ENCODE measurements at regions not wholly inside any gene's neighbourhood (a gene's known extent, or its start where the extent isn't known, plus 50 kb on each side); places are given as distances from the start of the nearest gene placed in this dataset.

GRCh38 chr5:167653645-167654106 is 637.8 kb upstream of the WWC1 start:
- Histone ChIP-seq H3K27me3 (ENCODE audit: control insufficient read depth in 2 of 2, insufficient read depth in 2 of 2, low read length in 2 of 2) (no peaks in the 10 kb centered on the region), H2AFZ (ENCODE audit: low read depth, low read length) (no peak overlapping the region), H3K9me1 (replicated peaks; ENCODE audit: control insufficient read depth, extremely low read depth, insufficient read depth, low read length) (no peaks in the 10 kb centered on the region), H3K36me3 (ENCODE audit: control insufficient read depth in 2 of 2, extremely low read depth in 1 of 2, insufficient read depth in 2 of 2, low read length in 2 of 2) (no peaks in the 10 kb centered on the region), H3K4me2 (ENCODE audit: insufficient read depth, low read length) (no peak overlapping the region), H3K27ac (ENCODE audit: insufficient read depth, low read depth, low read length) (no peak overlapping the region), H4K20me1 (replicated peaks; ENCODE audit: control insufficient read depth, extremely low read depth, insufficient read depth, low read length) (no peaks in the 10 kb centered on the region), H3K4me3 (replicated peaks in 1 of 3; ENCODE audit: insufficient read depth in 1 of 3, low read depth in 1 of 3, low read length in 3 of 3) (no peak overlapping the region), H3K79me2 (ENCODE audit: control insufficient read depth, insufficient read depth, low read length) (no peaks in the 10 kb centered on the region), H3K9ac (replicated peaks; ENCODE audit: extremely low read depth, insufficient read depth, low read length) (no peak overlapping the region), H3K4me1 (ENCODE audit: control insufficient read depth, extremely low read depth, insufficient read depth, low read length) (no peaks in the 10 kb centered on the region), H3K9me3 (replicated peaks; ENCODE audit: control insufficient read depth, insufficient read depth, low read length) (no peaks in the 10 kb centered on the region)
- DNase-seq (ENCODE audit: low read depth, low spot score) (no peak), FAIRE-seq (no peak)
- dilution Hi-C loops (cut with MboI; ENCODE audit: extremely low pct_ligation_motif_present, low sequenced_read_pairs): no loop called here
- POLR2A ChIA-PET: no interaction called here
- no peak for TF ChIP-seq EZH2 (IDR thresholded peaks at IDR 0.05; ENCODE audit: borderline replicate concordance, low read depth, low read length, severe bottlenecking)
- TF ChIP-seq JUN (IDR thresholded peaks at IDR 0.05; ENCODE audit: borderline replicate concordance, insufficient read depth, insufficient read length, low read depth): no peak
- TF ChIP-seq, protein P1, sequence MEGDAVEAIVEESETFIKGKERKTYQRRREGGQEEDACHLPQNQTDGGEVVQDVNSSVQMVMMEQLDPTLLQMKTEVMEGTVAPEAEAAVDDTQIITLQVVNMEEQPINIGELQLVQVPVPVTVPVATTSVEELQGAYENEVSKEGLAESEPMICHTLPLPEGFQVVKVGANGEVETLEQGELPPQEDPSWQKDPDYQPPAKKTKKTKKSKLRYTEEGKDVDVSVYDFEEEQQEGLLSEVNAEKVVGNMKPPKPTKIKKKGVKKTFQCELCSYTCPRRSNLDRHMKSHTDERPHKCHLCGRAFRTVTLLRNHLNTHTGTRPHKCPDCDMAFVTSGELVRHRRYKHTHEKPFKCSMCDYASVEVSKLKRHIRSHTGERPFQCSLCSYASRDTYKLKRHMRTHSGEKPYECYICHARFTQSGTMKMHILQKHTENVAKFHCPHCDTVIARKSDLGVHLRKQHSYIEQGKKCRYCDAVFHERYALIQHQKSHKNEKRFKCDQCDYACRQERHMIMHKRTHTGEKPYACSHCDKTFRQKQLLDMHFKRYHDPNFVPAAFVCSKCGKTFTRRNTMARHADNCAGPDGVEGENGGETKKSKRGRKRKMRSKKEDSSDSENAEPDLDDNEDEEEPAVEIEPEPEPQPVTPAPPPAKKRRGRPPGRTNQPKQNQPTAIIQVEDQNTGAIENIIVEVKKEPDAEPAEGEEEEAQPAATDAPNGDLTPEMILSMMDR (IDR thresholded peaks at IDR 0.05; ENCODE audit: extremely low read depth in 1 of 2, insufficient read depth in 1 of 2, low read depth in 1 of 2, low read length in 2 of 2): no peak
- no peak for TF ChIP-seq MYC (IDR thresholded peaks at IDR 0.05; ENCODE audit: low read depth, low read length)
- TF ChIP-seq GATA2 (IDR thresholded peaks at IDR 0.05; ENCODE audit: insufficient read depth, insufficient read length, low read depth, low read length): no peak
- TF ChIP-seq, protein P2, sequence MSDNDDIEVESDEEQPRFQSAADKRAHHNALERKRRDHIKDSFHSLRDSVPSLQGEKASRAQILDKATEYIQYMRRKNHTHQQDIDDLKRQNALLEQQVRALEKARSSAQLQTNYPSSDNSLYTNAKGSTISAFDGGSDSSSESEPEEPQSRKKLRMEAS (IDR thresholded peaks at IDR 0.05; ENCODE audit: insufficient read depth, insufficient read length): no peak
- no TSS peak for BruUV-seq (replicated peaks)
- intact Hi-C loops (cut with micrococcal nuclease): no loop called here
- CTCF ChIA-PET: no interaction called here

DNA sequence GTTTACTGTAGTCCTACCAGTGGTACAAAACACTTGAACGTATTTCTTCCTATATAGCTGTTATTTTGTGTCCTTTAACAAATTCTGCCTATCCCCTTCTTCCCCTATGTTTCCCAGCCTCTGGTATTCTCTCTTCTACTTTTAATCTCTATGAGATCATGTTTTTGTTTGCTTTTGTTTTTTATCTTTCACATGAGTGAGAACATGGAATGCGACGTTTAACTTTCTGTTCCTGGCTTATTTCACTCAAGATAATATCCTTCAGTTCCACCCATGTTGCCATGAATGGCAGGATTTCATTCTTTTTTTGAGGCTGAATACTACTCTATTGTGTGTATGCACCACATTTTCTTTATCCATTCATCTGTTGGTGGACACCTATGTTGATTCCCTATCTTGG is 634.4 kb upstream of the WWC1 start:
- H3K79me2 ChIP-seq (ENCODE audit: control insufficient read depth, insufficient read depth, low read length): no peaks in the 10 kb centered on the region
- no peak overlapping the region for H2AFZ ChIP-seq (ENCODE audit: low read depth, low read length)
- H3K27ac ChIP-seq (ENCODE audit: insufficient read depth, low read depth, low read length): no peak overlapping the region
- dilution Hi-C loops (cut with MboI; ENCODE audit: extremely low pct_ligation_motif_present, low sequenced_read_pairs) (no loop called here), intact Hi-C loops (cut with micrococcal nuclease) (no loop called here)
- no TSS peak for BruUV-seq (replicated peaks)
- H3K4me1 ChIP-seq (ENCODE audit: control insufficient read depth, extremely low read depth, insufficient read depth, low read length): no peaks in the 10 kb centered on the region
- no peak overlapping the region for H3K9ac ChIP-seq (replicated peaks; ENCODE audit: extremely low read depth, insufficient read depth, low read length)
- TF ChIP-seq JUN (IDR thresholded peaks at IDR 0.05; ENCODE audit: borderline replicate concordance, insufficient read depth, insufficient read length, low read depth): no peak
- TF ChIP-seq GATA2 (IDR thresholded peaks at IDR 0.05; ENCODE audit: insufficient read depth, insufficient read length, low read depth, low read length): no peak
- no peak for TF ChIP-seq POLR2A (IDR thresholded peaks at IDR 0.05; ENCODE audit: low read depth, low read length)
- TF ChIP-seq, protein P2 (IDR thresholded peaks at IDR 0.05; ENCODE audit: insufficient read depth, insufficient read length): no peak
- TF ChIP-seq, protein P1 (IDR thresholded peaks at IDR 0.05; ENCODE audit: extremely low read depth in 1 of 2, insufficient read depth in 1 of 2, low read depth in 1 of 2, low read length in 2 of 2): no peak
- TF ChIP-seq POLR2AphosphoS5 (IDR thresholded peaks at IDR 0.05; ENCODE audit: insufficient read depth, low read depth, low read length): no peak
- TF ChIP-seq EZH2 (IDR thresholded peaks at IDR 0.05; ENCODE audit: borderline replicate concordance, low read depth, low read length, severe bottlenecking): no peak
- TF ChIP-seq FOS (IDR thresholded peaks at IDR 0.05; ENCODE audit: borderline replicate concordance, insufficient read depth, low read length): no peak
- TF ChIP-seq MYC (IDR thresholded peaks at IDR 0.05; ENCODE audit: low read depth, low read length): no peak
- no peak overlapping the region for H3K4me2 ChIP-seq (ENCODE audit: insufficient read depth, low read length)
- CTCF ChIA-PET: no interaction called here
- no peak overlapping the region for H3K4me3 ChIP-seq (replicated peaks in 1 of 3; ENCODE audit: insufficient read depth in 1 of 3, low read depth in 1 of 3, low read length in 3 of 3)
- H3K36me3 ChIP-seq (ENCODE audit: control insufficient read depth in 2 of 2, extremely low read depth in 1 of 2, insufficient read depth in 2 of 2, low read length in 2 of 2): no peaks in the 10 kb centered on the region
- H3K27me3 ChIP-seq (ENCODE audit: control insufficient read depth in 2 of 2, insufficient read depth in 2 of 2, low read length in 2 of 2): no peaks in the 10 kb centered on the region
- no peaks in the 10 kb centered on the region for H3K9me1 ChIP-seq (replicated peaks; ENCODE audit: control insufficient read depth, extremely low read depth, insufficient read depth, low read length)
- H4K20me1 ChIP-seq (replicated peaks; ENCODE audit: control insufficient read depth, extremely low read depth, insufficient read depth, low read length): no peaks in the 10 kb centered on the region
- DNase-seq (ENCODE audit: low read depth, low spot score) (no peak), FAIRE-seq (no peak)
- POLR2A ChIA-PET: no interaction called here
- no peaks in the 10 kb centered on the region for H3K9me3 ChIP-seq (replicated peaks; ENCODE audit: control insufficient read depth, insufficient read depth, low read length)

All from endothelial cell of umbilical vein (primary cell).